ENCODE measurements at regions not wholly inside any gene's neighbourhood (a gene's known extent, or its start where the extent isn't known, plus 50 kb on each side); places are given as distances from the start of the nearest gene placed in this dataset.

- no peaks in the 10 kb centered on the region for H3K4me1 Mint-ChIP-seq (ENCODE audit: low read depth)
- no peak overlapping the region for H3K4me3 Mint-ChIP-seq
- H3K27me3 Mint-ChIP-seq (ENCODE audit: low read depth) = peaks cover 12% of the 10 kb centered on the region
- no peaks in the 10 kb centered on the region for H3K36me3 Mint-ChIP-seq (ENCODE audit: low read depth)
- H3K9me3 Mint-ChIP-seq = no peaks in the 10 kb centered on the region
- no peak overlapping the region for H3K27ac Mint-ChIP-seq
Measured at GRCh38 chr4:100795581-100795980, 277.8 kb upstream of the EMCN start.

- Mint-ChIP-seq H3K27ac (no peak overlapping the region), H3K36me3 (ENCODE audit: low read depth) (no peaks in the 10 kb centered on the region), H3K9me3 (no peaks in the 10 kb centered on the region)
Measured at GRCh38 chr4:100790836-100791615, 273.2 kb upstream of the EMCN start.

GRCh38 chr4:100789991-100790390 lies 272.2 kb upstream of the EMCN start:
- Mint-ChIP-seq H3K27me3 (ENCODE audit: low read depth) (peaks cover 15% of the 10 kb centered on the region), H3K4me1 (ENCODE audit: low read depth) (no peaks in the 10 kb centered on the region), H3K4me3 (no peak overlapping the region), H3K36me3 (ENCODE audit: low read depth) (no peaks in the 10 kb centered on the region), H3K27ac (no peak overlapping the region), H3K9me3 (no peaks in the 10 kb centered on the region)

More at GRCh38 chr4:100790836-100791615, 273.2 kb upstream of the EMCN start:
- no peak overlapping the region for H3K4me3 Mint-ChIP-seq
- H3K4me1 Mint-ChIP-seq (ENCODE audit: low read depth) = no peaks in the 10 kb centered on the region
- peaks cover 15% of the 10 kb centered on the region for H3K27me3 Mint-ChIP-seq (ENCODE audit: low read depth)

- no peaks in the 10 kb centered on the region for H3K9me3 Mint-ChIP-seq
- no peaks in the 10 kb centered on the region for H3K36me3 Mint-ChIP-seq (ENCODE audit: low read depth)
- H3K4me1 Mint-ChIP-seq (ENCODE audit: low read depth) = no peaks in the 10 kb centered on the region
Measured at GRCh38 chr4:100786481-100786880, 268.7 kb upstream of the EMCN start.

GRCh38 chr4:100782356-100782755 lies 264.5 kb upstream of the EMCN start:
- Mint-ChIP-seq H3K36me3 (ENCODE audit: low read depth) (no peaks in the 10 kb centered on the region), H3K9me3 (no peaks in the 10 kb centered on the region), H3K27me3 (ENCODE audit: low read depth) (no peaks in the 10 kb centered on the region), H3K4me1 (ENCODE audit: low read depth) (no peaks in the 10 kb centered on the region), H3K4me3 (no peak overlapping the region), H3K27ac (no peak overlapping the region)

More at GRCh38 chr4:100786481-100786880, 268.7 kb upstream of the EMCN start:
- Mint-ChIP-seq H3K27ac (no peak overlapping the region), H3K27me3 (ENCODE audit: low read depth) (peaks cover 3% of the 10 kb centered on the region), H3K4me3 (no peak overlapping the region)

GRCh38 chr4:100781435-100781834 lies 263.6 kb upstream of the EMCN start:
- H3K9me3 Mint-ChIP-seq = no peaks in the 10 kb centered on the region
- no peak overlapping the region for H3K4me3 Mint-ChIP-seq
- H3K36me3 Mint-ChIP-seq (ENCODE audit: low read depth) = no peaks in the 10 kb centered on the region
- no peak overlapping the region for H3K27ac Mint-ChIP-seq
- H3K4me1 Mint-ChIP-seq (ENCODE audit: low read depth) = no peaks in the 10 kb centered on the region
- H3K27me3 Mint-ChIP-seq (ENCODE audit: low read depth) = no peaks in the 10 kb centered on the region

- Mint-ChIP-seq H3K27me3 (ENCODE audit: low read depth) (no peaks in the 10 kb centered on the region), H3K4me3 (no peak overlapping the region), H3K36me3 (ENCODE audit: low read depth) (no peaks in the 10 kb centered on the region), H3K4me1 (ENCODE audit: low read depth) (no peaks in the 10 kb centered on the region), H3K9me3 (peaks cover 4% of the 10 kb centered on the region), H3K27ac (no peak overlapping the region)
Measured at GRCh38 chr4:100780126-100780525, 262.3 kb upstream of the EMCN start.

GRCh38 chr4:100778431-100778830 lies 260.6 kb upstream of the EMCN start:
- H3K36me3 Mint-ChIP-seq (ENCODE audit: low read depth) = no peaks in the 10 kb centered on the region
- peaks cover 4% of the 10 kb centered on the region for H3K9me3 Mint-ChIP-seq
- no peaks in the 10 kb centered on the region for H3K4me1 Mint-ChIP-seq (ENCODE audit: low read depth)
- H3K27ac Mint-ChIP-seq = no peak overlapping the region
- H3K4me3 Mint-ChIP-seq = no peak overlapping the region
- H3K27me3 Mint-ChIP-seq (ENCODE audit: low read depth) = no peaks in the 10 kb centered on the region

- no peak overlapping the region for H3K27ac Mint-ChIP-seq
- no peak overlapping the region for H3K4me3 Mint-ChIP-seq
- no peaks in the 10 kb centered on the region for H3K9me3 Mint-ChIP-seq
- no peaks in the 10 kb centered on the region for H3K4me1 Mint-ChIP-seq (ENCODE audit: low read depth)
- no peaks in the 10 kb centered on the region for H3K36me3 Mint-ChIP-seq (ENCODE audit: low read depth)
- no peaks in the 10 kb centered on the region for H3K27me3 Mint-ChIP-seq (ENCODE audit: low read depth)
Measured at GRCh38 chr4:100762738-100763137, 244.9 kb upstream of the EMCN start.

- no peaks in the 10 kb centered on the region for H3K36me3 Mint-ChIP-seq (ENCODE audit: low read depth)
Measured at GRCh38 chr4:100754751-100755150, 236.9 kb upstream of the EMCN start.

GRCh38 chr4:100746141-100746739 lies 228.4 kb upstream of the EMCN start:
- Mint-ChIP-seq H3K9me3 (no peaks in the 10 kb centered on the region), H3K4me3 (no peak overlapping the region), H3K27me3 (ENCODE audit: low read depth) (no peaks in the 10 kb centered on the region), H3K4me1 (ENCODE audit: low read depth) (no peaks in the 10 kb centered on the region), H3K36me3 (ENCODE audit: low read depth) (no peaks in the 10 kb centered on the region), H3K27ac (no peak overlapping the region)

More at GRCh38 chr4:100754751-100755150, 236.9 kb upstream of the EMCN start:
- no peaks in the 10 kb centered on the region for H3K4me1 Mint-ChIP-seq (ENCODE audit: low read depth)
- no peak overlapping the region for H3K4me3 Mint-ChIP-seq
- peaks cover 3% of the 10 kb centered on the region for H3K27me3 Mint-ChIP-seq (ENCODE audit: low read depth)
- H3K9me3 Mint-ChIP-seq = peaks cover 6% of the 10 kb centered on the region
- no peak overlapping the region for H3K27ac Mint-ChIP-seq

GRCh38 chr4:100742045-100742444 lies 224.2 kb upstream of the EMCN start:
- Mint-ChIP-seq H3K4me3 (no peak overlapping the region), H3K27ac (no peak overlapping the region)

GRCh38 chr4:100739426-100739825 lies 221.6 kb upstream of the EMCN start:
- Mint-ChIP-seq H3K27ac (no peak overlapping the region), H3K9me3 (no peaks in the 10 kb centered on the region), H3K36me3 (ENCODE audit: low read depth) (no peaks in the 10 kb centered on the region), H3K4me1 (ENCODE audit: low read depth) (no peaks in the 10 kb centered on the region), H3K4me3 (no peak overlapping the region), H3K27me3 (ENCODE audit: low read depth) (no peaks in the 10 kb centered on the region)

More at GRCh38 chr4:100742045-100742444, 224.2 kb upstream of the EMCN start:
- Mint-ChIP-seq H3K9me3 (no peaks in the 10 kb centered on the region), H3K36me3 (ENCODE audit: low read depth) (no peaks in the 10 kb centered on the region), H3K4me1 (ENCODE audit: low read depth) (no peaks in the 10 kb centered on the region), H3K27me3 (ENCODE audit: low read depth) (no peaks in the 10 kb centered on the region)

- H3K27ac Mint-ChIP-seq = no peak overlapping the region
- no peak overlapping the region for H3K4me3 Mint-ChIP-seq
- H3K27me3 Mint-ChIP-seq (ENCODE audit: low read depth) = no peaks in the 10 kb centered on the region
Measured at GRCh38 chr4:100738196-100739165, 220.7 kb upstream of the EMCN start.

More at GRCh38 chr4:100738196-100739165, 220.7 kb upstream of the EMCN start:
- H3K36me3 Mint-ChIP-seq (ENCODE audit: low read depth) = no peaks in the 10 kb centered on the region
- H3K4me1 Mint-ChIP-seq (ENCODE audit: low read depth) = no peaks in the 10 kb centered on the region
- H3K9me3 Mint-ChIP-seq = peaks cover 7% of the 10 kb centered on the region
